ENCODE measurements at regions not wholly inside any gene's neighbourhood (a gene's known extent, or its start where the extent isn't known, plus 50 kb on each side); places are given as distances from the start of the nearest gene placed in this dataset.

DNA sequence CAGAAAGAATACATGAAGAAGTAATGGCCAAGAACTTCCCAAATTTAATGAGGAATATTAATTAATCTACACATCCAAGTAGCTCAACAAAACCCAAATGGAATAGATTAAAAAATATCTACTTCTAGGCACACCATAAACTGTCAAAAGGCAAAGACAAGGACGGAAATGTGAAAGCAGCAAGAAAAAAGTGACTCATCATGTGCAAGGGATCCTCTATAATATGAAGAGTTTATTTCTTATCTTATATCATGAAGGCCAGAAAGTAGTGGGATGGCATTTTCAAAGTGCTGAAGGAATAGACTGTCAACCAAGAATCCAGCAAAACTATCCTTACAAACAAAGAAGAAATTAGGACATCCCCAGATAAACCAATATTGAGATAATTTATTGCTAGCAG is 73.9 kb upstream of the PRICKLE2 start:
- TF ChIP-seq POLR2A (IDR thresholded peaks at IDR 0.05) (no peak), EP300 (IDR thresholded peaks at IDR 0.05) (no peak)
- TF ChIP-seq, protein P1, sequence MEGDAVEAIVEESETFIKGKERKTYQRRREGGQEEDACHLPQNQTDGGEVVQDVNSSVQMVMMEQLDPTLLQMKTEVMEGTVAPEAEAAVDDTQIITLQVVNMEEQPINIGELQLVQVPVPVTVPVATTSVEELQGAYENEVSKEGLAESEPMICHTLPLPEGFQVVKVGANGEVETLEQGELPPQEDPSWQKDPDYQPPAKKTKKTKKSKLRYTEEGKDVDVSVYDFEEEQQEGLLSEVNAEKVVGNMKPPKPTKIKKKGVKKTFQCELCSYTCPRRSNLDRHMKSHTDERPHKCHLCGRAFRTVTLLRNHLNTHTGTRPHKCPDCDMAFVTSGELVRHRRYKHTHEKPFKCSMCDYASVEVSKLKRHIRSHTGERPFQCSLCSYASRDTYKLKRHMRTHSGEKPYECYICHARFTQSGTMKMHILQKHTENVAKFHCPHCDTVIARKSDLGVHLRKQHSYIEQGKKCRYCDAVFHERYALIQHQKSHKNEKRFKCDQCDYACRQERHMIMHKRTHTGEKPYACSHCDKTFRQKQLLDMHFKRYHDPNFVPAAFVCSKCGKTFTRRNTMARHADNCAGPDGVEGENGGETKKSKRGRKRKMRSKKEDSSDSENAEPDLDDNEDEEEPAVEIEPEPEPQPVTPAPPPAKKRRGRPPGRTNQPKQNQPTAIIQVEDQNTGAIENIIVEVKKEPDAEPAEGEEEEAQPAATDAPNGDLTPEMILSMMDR (IDR thresholded peaks at IDR 0.05) = no peak

Data from tibial nerve (tissue), 4 donors.